HG03066 (cell line): ENCODE measurements at regions not wholly inside any gene's neighbourhood (a gene's known extent, or its start where the extent isn't known, plus 50 kb on each side); places are given as distances from the start of the nearest gene placed in this dataset.
"Not testable (repeated sequence)": the region's sequence is repeated elsewhere in the genome, so short reads cannot be mapped to it uniquely, and the experiment has no call there.

Source experiments
- ATAC-seq: cut with Tn5 transposase; IDR thresholded peaks from one replicate; pipeline ENCODE4 v1.9.1; 2021; ENCODE audit warnings: low read depth; ENCODE audit not compliant: unreplicated experiment

GRCh38 chr1:243074224-243074623 is 180.9 kb downstream of the CEP170 start:
- not testable (repeated sequence) for ATAC-seq

GRCh38 chr1:243067056-243067455 is 188.0 kb downstream of the CEP170 start:
- not testable (repeated sequence) for ATAC-seq

GRCh38 chr1:243061965-243062364 is 193.1 kb downstream of the CEP170 start:
- not testable (repeated sequence) for ATAC-seq

GRCh38 chr1:243055510-243055909 is 199.6 kb downstream of the CEP170 start:
- not testable (repeated sequence) for ATAC-seq

GRCh38 chr1:243055091-243055490 is 200.0 kb downstream of the CEP170 start:
- not testable (repeated sequence) for ATAC-seq

GRCh38 chr1:243054681-243055080 is 200.4 kb downstream of the CEP170 start:
- not testable (repeated sequence) for ATAC-seq

- not testable (repeated sequence) for ATAC-seq
Measured at GRCh38 chr1:243053048-243053447, 202.0 kb downstream of the CEP170 start.

- ATAC-seq: not testable (repeated sequence)
Measured at GRCh38 chr1:243050613-243051012, 204.5 kb downstream of the CEP170 start.

- not testable (repeated sequence) for ATAC-seq
Measured at GRCh38 chr1:243049716-243050115, 205.4 kb downstream of the CEP170 start.

- ATAC-seq: not testable (repeated sequence)
Measured at GRCh38 chr1:243021365-243021764, 233.7 kb downstream of the CEP170 start.

- not testable (repeated sequence) for ATAC-seq
Measured at GRCh38 chr1:243019030-243019635, 235.9 kb downstream of the CEP170 start.

- not testable (repeated sequence) for ATAC-seq
Measured at GRCh38 chr1:243010719-243011118, 244.4 kb downstream of the CEP170 start.

GRCh38 chr1:243001003-243001402 is 254.1 kb downstream of the CEP170 start:
- ATAC-seq: not testable (repeated sequence)

- not testable (repeated sequence) for ATAC-seq
Measured at GRCh38 chr1:242992776-242993175, 262.3 kb downstream of the CEP170 start.

- not testable (repeated sequence) for ATAC-seq
Measured at GRCh38 chr1:242985096-242985495, 270.0 kb downstream of the CEP170 start.

GRCh38 chr1:242973341-242973740 is 281.7 kb downstream of the CEP170 start:
- ATAC-seq: not testable (repeated sequence)

- no peak for ATAC-seq
Measured at GRCh38 chr1:242966892-242967291, 288.2 kb downstream of the CEP170 start.

GRCh38 chr1:242959397-242959796 is 295.7 kb downstream of the CEP170 start:
- ATAC-seq: not testable (repeated sequence)

- not testable (repeated sequence) for ATAC-seq
Measured at GRCh38 chr1:242954945-242955344, 300.1 kb downstream of the CEP170 start.

- ATAC-seq: no peak
Measured at GRCh38 chr1:242946206-242946605, 308.9 kb downstream of the CEP170 start.

- ATAC-seq: not testable (repeated sequence)
Measured at GRCh38 chr1:242936725-242937124, 318.4 kb downstream of the CEP170 start.

- not testable (repeated sequence) for ATAC-seq
Measured at GRCh38 chr1:242924717-242925116, 330.4 kb downstream of the CEP170 start.
